Calu3 (cell line): ENCODE measurements at regions not wholly inside any gene's neighbourhood (a gene's known extent, or its start where the extent isn't known, plus 50 kb on each side); places are given as distances from the start of the nearest gene placed in this dataset.

ENCODE experiments used
- BruUV-seq: library from RNA; stranded (reverse); fragments of 400-500 nt; replicated peaks from 2 replicates; lab custom pipeline; 2021; lab: Mats Ljungman, UMichigan
- CTCF ChIA-PET: fragments of 300-600 bp; sonication (Branson Sonifier 250); formaldehyde crosslinking; loops from one replicate; lab custom pipeline; 2022; ENCODE audit warnings: antibody characterized with exemption; lab: Charles Lee
- DNase-seq: peaks from one replicate; pipeline ENCODE4 v3.0.0; 2022
- H3K27ac Mint-ChIP-seq: one replicate; pipeline ENCODE4 v1.8.0; 2022; ENCODE audit warnings: mixed read lengths; ENCODE audit not compliant: unreplicated experiment
- H3K27me3 Mint-ChIP-seq: one replicate; pipeline ENCODE4 v1.8.0; 2022; ENCODE audit warnings: mixed read lengths; ENCODE audit not compliant: unreplicated experiment
- H3K36me3 Mint-ChIP-seq: one replicate; pipeline ENCODE4 v1.8.0; 2022; ENCODE audit warnings: mild to moderate bottlenecking, moderate library complexity, mixed read lengths; ENCODE audit not compliant: insufficient read depth, unreplicated experiment
- H3K4me1 Mint-ChIP-seq: one replicate; pipeline ENCODE4 v1.8.0; 2022; ENCODE audit warnings: mild to moderate bottlenecking, low read depth, mixed read lengths; ENCODE audit not compliant: unreplicated experiment
- H3K4me3 Mint-ChIP-seq: one replicate; pipeline ENCODE4 v1.8.0; 2022; ENCODE audit warnings: mild to moderate bottlenecking, low read depth, moderate library complexity, mixed read lengths; ENCODE audit not compliant: unreplicated experiment
- H3K9me3 Mint-ChIP-seq: one replicate; pipeline ENCODE4 v1.8.0; 2022; ENCODE audit warnings: low read depth, mixed read lengths; ENCODE audit not compliant: unreplicated experiment
- CTCF ChIP-seq: fragments of 200-600 bp; IDR thresholded peaks from one replicate; pipeline ENCODE4 v1.8.0; 2022; ENCODE audit warnings: antibody characterized with exemption; ENCODE audit not compliant: unreplicated experiment
- intact Hi-C: fragments of 100-400 bp; cut with micrococcal nuclease; formaldehyde crosslinking; loops from one replicate; pipeline ENCODE4 v1.10.0; 2022; ENCODE audit not compliant: unreplicated experiment

GRCh38 chr12:43283206-43283605, 268.8 kb downstream of the ADAMTS20 start:
- Mint-ChIP-seq H3K27me3 (no peaks in the 10 kb centered on the region), H3K4me1 (peaks cover 12% of the 10 kb centered on the region), H3K9me3 (no peaks in the 10 kb centered on the region)

GRCh38 chr12:43282106-43282505, 269.9 kb downstream of the ADAMTS20 start:
- no TSS peak for BruUV-seq
- CTCF ChIA-PET = interaction anchor here (0.6 to 2.0 kb wide), 10 partner anchors 56 to 944 kb away, joined by 3 to 9 read pairs (median 4); no protein-coding TSS in a partner anchor
- H3K9me3 Mint-ChIP-seq = no peaks in the 10 kb centered on the region
- no peak overlapping the region for H3K4me3 Mint-ChIP-seq
- TF ChIP-seq CTCF = no peak
- no peak for DNase-seq
- no peaks in the 10 kb centered on the region for H3K36me3 Mint-ChIP-seq
- H3K27ac Mint-ChIP-seq = no peak overlapping the region
- H3K4me1 Mint-ChIP-seq = peaks cover 23% of the 10 kb centered on the region
- intact Hi-C loops = loop anchor here (5.0 kb wide), 3 partner anchors 525 to 800 kb away; no protein-coding TSS in a partner anchor
- H3K27me3 Mint-ChIP-seq = no peaks in the 10 kb centered on the region

More at GRCh38 chr12:43283206-43283605, 268.8 kb downstream of the ADAMTS20 start:
- Mint-ChIP-seq H3K36me3 (no peaks in the 10 kb centered on the region), H3K4me3 (no peak overlapping the region), H3K27ac (no peak overlapping the region)
- intact Hi-C loops = loop anchor here (5.0 kb wide), 3 partner anchors 526 to 801 kb away; no protein-coding TSS in a partner anchor
- no TSS peak for BruUV-seq
- DNase-seq = no peak
- no peak for TF ChIP-seq CTCF
- CTCF ChIA-PET = interaction anchor here (1.9 kb wide), 1 partner anchor 713 kb away, joined by 5 read pairs; no protein-coding TSS in a partner anchor

GRCh38 chr12:43281563-43281962, 270.4 kb downstream of the ADAMTS20 start:
- CTCF ChIA-PET = interaction anchor here (0.8 to 2.0 kb wide), 9 partner anchors 57 to 799 kb away, joined by 3 to 9 read pairs (median 4); no protein-coding TSS in a partner anchor
- H3K27ac Mint-ChIP-seq = no peak overlapping the region
- no TSS peak for BruUV-seq
- no peak for DNase-seq
- H3K4me3 Mint-ChIP-seq = no peak overlapping the region
- H3K4me1 Mint-ChIP-seq = peaks cover 23% of the 10 kb centered on the region
- H3K9me3 Mint-ChIP-seq = no peaks in the 10 kb centered on the region
- TF ChIP-seq CTCF = no peak
- H3K36me3 Mint-ChIP-seq = no peaks in the 10 kb centered on the region
- no peaks in the 10 kb centered on the region for H3K27me3 Mint-ChIP-seq
- intact Hi-C loops = loop anchor here (1.0 to 5.0 kb wide), 4 partner anchors 524 to 799 kb away; no protein-coding TSS in a partner anchor

GRCh38 chr12:43278541-43278832, 273.5 kb downstream of the ADAMTS20 start:
- BruUV-seq = no TSS peak
- CTCF ChIA-PET = interaction anchor here (0.6 kb wide), 1 partner anchor 535 kb away, joined by 5 read pairs; no protein-coding TSS in a partner anchor
- H3K27me3 Mint-ChIP-seq = no peaks in the 10 kb centered on the region
- intact Hi-C loops = loop anchor here (5.0 kb wide), 1 partner anchor 316 kb away; no protein-coding TSS in a partner anchor
- H3K9me3 Mint-ChIP-seq = no peaks in the 10 kb centered on the region
- H3K36me3 Mint-ChIP-seq = no peaks in the 10 kb centered on the region
- H3K27ac Mint-ChIP-seq = no peak overlapping the region
- no peak for DNase-seq
- H3K4me1 Mint-ChIP-seq = peaks cover 15% of the 10 kb centered on the region
- TF ChIP-seq CTCF = no peak
- H3K4me3 Mint-ChIP-seq = no peak overlapping the region
